ENCODE measurements at regions not wholly inside any gene's neighbourhood (a gene's known extent, or its start where the extent isn't known, plus 50 kb on each side); places are given as distances from the start of the nearest gene placed in this dataset.

DNA sequence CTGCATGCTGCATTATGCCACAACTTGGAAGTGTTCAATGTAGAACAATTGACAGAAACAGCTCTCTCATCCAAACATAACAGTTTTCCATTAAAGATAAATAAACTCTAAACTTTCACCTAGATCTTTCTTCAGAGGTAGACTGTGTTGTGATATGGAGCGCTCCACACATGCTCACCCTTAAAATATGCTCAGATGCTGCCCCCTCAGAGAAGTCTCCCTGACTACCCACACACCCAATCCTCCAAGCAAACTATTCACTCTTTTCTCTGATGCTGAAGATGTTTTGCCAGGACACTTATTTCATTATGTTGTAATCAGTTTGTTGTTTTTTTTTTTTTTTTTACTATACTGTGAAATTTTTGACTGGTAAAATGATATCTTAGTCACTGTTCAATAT, 206.6 kb upstream of the RASA1 start:
- TF ChIP-seq, protein P1, sequence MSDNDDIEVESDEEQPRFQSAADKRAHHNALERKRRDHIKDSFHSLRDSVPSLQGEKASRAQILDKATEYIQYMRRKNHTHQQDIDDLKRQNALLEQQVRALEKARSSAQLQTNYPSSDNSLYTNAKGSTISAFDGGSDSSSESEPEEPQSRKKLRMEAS (IDR thresholded peaks at IDR 0.05): no peak
- TF ChIP-seq NPAS2 (CRISPR knock-in tag; IDR thresholded peaks at IDR 0.05; ENCODE audit: borderline replicate concordance) (no peak), RCOR1 (IDR thresholded peaks at IDR 0.05; ENCODE audit: low read depth, low read length) (no peak)
- TF ChIP-seq, protein P2, sequence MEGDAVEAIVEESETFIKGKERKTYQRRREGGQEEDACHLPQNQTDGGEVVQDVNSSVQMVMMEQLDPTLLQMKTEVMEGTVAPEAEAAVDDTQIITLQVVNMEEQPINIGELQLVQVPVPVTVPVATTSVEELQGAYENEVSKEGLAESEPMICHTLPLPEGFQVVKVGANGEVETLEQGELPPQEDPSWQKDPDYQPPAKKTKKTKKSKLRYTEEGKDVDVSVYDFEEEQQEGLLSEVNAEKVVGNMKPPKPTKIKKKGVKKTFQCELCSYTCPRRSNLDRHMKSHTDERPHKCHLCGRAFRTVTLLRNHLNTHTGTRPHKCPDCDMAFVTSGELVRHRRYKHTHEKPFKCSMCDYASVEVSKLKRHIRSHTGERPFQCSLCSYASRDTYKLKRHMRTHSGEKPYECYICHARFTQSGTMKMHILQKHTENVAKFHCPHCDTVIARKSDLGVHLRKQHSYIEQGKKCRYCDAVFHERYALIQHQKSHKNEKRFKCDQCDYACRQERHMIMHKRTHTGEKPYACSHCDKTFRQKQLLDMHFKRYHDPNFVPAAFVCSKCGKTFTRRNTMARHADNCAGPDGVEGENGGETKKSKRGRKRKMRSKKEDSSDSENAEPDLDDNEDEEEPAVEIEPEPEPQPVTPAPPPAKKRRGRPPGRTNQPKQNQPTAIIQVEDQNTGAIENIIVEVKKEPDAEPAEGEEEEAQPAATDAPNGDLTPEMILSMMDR (IDR thresholded peaks at IDR 0.05): no peak
- TF ChIP-seq, protein P3, sequence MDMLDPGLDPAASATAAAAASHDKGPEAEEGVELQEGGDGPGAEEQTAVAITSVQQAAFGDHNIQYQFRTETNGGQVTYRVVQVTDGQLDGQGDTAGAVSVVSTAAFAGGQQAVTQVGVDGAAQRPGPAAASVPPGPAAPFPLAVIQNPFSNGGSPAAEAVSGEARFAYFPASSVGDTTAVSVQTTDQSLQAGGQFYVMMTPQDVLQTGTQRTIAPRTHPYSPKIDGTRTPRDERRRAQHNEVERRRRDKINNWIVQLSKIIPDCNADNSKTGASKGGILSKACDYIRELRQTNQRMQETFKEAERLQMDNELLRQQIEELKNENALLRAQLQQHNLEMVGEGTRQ (IDR thresholded peaks at IDR 0.05): no peak
